Keratinocyte (primary cell): ENCODE measurements at regions not wholly inside any gene's neighbourhood (a gene's known extent, or its start where the extent isn't known, plus 50 kb on each side); places are given as distances from the start of the nearest gene placed in this dataset.

Source experiments
- DNase-seq: peaks from one replicate; pipeline ENCODE4 v3.0.0-alpha.2; 2011; ENCODE audit warnings: low read depth, missing footprints, low spot score
- FAIRE-seq: peaks from 2 replicates; lab custom pipeline; 2011; peaks lifted over from hg19 to GRCh38; lab: Jason Lieb, UNC
- H2AFZ ChIP-seq: 2 replicates; pipeline ENCODE4 v1.6.0; 2012; ENCODE audit warnings: low read length, control low read depth, inconsistent platforms; ENCODE audit not compliant: control insufficient read depth
- H3K27ac ChIP-seq: 2 replicates; pipeline ENCODE4 v1.5.1; 2011; ENCODE audit warnings: low read length; ENCODE audit not compliant: control insufficient read depth, insufficient read depth
- H3K27me3 ChIP-seq: 3 replicates; pipeline ENCODE4 v1.6.0; 2011; ENCODE audit warnings: low read length; ENCODE audit not compliant: control insufficient read depth, insufficient read depth; ENCODE audit errors: extremely low read depth
- H3K36me3 ChIP-seq, 2 experiments: 2 replicates in 1 of 2; 3 replicates in 1 of 2; pipeline ENCODE4 v1.5.1; 2011; ENCODE audit warnings: low read length in 2 of 2, mild to moderate bottlenecking in 1 of 2; ENCODE audit not compliant: control insufficient read depth in 2 of 2, insufficient read depth in 2 of 2; ENCODE audit errors: extremely low read depth in 1 of 2
- H3K4me1 ChIP-seq: 3 replicates; pipeline ENCODE4 v1.5.1; 2011; ENCODE audit warnings: low read length; ENCODE audit not compliant: control insufficient read depth, insufficient read depth; ENCODE audit errors: extremely low read depth
- H3K4me2 ChIP-seq: 3 replicates; pipeline ENCODE4 v1.6.0; 2011; ENCODE audit warnings: low read depth, low read length; ENCODE audit not compliant: control insufficient read depth, insufficient read depth; ENCODE audit errors: extremely low read depth
- H3K4me3 ChIP-seq, 3 experiments: fragments of 200-600 bp in 1 of 3; sonication (generic) in 1 of 3; 2 replicates in 2 of 3; 3 replicates in 1 of 3; pipeline ENCODE4 v1.5.1; 2011 to 2016; ENCODE audit warnings: low read length in 3 of 3, mild to moderate bottlenecking in 3 of 3, control low read depth in 2 of 3, inconsistent platforms in 1 of 3, low read depth in 1 of 3, mixed read lengths in 1 of 3, mixed run types in 1 of 3, moderate library complexity in 1 of 3; ENCODE audit not compliant: control insufficient read depth in 2 of 3, insufficient read depth in 2 of 3; ENCODE audit errors: extremely low read depth in 1 of 3
- H3K79me2 ChIP-seq: 2 replicates; pipeline ENCODE4 v1.6.0; 2012; ENCODE audit warnings: low read length; ENCODE audit not compliant: control insufficient read depth, insufficient read depth
- H3K9ac ChIP-seq: 3 replicates; pipeline ENCODE4 v1.6.0; 2011; ENCODE audit warnings: low read length; ENCODE audit not compliant: control insufficient read depth, insufficient read depth; ENCODE audit errors: extremely low read depth
- H3K9me1 ChIP-seq: 3 replicates; pipeline ENCODE4 v1.6.0; 2011; ENCODE audit warnings: low read length; ENCODE audit not compliant: control insufficient read depth, insufficient read depth; ENCODE audit errors: extremely low read depth
- H3K9me3 ChIP-seq: 2 replicates; pipeline ENCODE4 v1.5.1; 2012; ENCODE audit warnings: low read depth, low read length; ENCODE audit not compliant: control insufficient read depth
- H4K20me1 ChIP-seq: 3 replicates; pipeline ENCODE4 v1.6.0; 2011; ENCODE audit warnings: low read length; ENCODE audit not compliant: control insufficient read depth, insufficient read depth; ENCODE audit errors: extremely low read depth
- CTCF ChIP-seq, 3 experiments: IDR thresholded peaks in 1 of 3; conservative IDR thresholded peaks in 1 of 3; optimal IDR thresholded peaks in 1 of 3; 2 replicates in 2 of 3; 3 replicates in 1 of 3; pipeline versions ENCODE3 to v1.5.1; 2011; ENCODE audit warnings: low read length in 3 of 3, mild to moderate bottlenecking in 3 of 3, moderate library complexity in 2 of 3, control low read depth in 1 of 3, inconsistent platforms in 1 of 3; ENCODE audit not compliant: insufficient read depth in 2 of 3; ENCODE audit errors: extremely low read depth in 1 of 3
- EZH2 ChIP-seq: IDR thresholded peaks from one replicate; pipeline ENCODE4 v1.6.1; 2012; ENCODE audit warnings: inconsistent platforms, mild to moderate bottlenecking, low read length, moderate library complexity
- dilution Hi-C: fragments of 300-500 bp; cut with MboI; formaldehyde crosslinking; loops from one replicate; pipeline ENCODE4 v1.7.0; 2020; ENCODE audit warnings: low sequenced_read_pairs; ENCODE audit not compliant: extremely low pct_ligation_motif_present

DNA sequence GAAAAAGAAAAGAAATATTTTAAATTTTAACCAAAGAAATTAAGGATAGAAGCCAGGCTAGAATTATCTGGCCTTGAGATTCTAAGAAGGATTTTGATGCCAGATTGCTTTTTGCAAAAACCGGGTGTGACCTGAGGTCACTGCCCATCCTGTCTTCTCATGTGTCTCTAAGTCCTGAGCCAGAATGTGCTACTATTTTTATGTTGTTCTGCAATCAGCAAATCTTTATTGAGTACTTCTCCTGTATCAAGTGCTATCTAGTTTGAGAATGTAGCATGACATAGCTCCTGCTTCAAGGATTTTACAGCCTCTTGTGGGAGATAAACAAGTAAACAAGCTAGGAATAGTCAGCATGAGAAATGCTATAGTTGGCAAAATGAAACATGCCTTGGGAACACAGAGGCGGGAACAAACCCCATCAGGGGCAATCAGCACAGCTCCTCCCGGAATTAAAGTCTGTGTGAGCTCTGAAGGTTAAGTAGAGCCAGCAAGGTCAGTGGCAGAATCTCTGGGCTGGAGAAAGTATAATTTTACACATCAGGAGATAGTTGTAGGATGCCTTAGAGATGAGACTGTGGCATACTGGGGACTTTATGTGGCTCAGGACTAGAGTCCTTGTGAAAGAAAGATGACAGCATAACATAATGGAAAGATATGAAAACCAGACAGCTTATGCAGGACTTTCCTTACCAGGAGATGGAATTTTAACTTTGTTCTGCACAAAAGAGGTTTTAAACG, 899.5 kb upstream of the SLC10A2 start:
- no peaks in the 10 kb centered on the region for H3K9me3 ChIP-seq
- H3K4me3 ChIP-seq, result no peak overlapping the region
- dilution Hi-C loops, result no loop called here
- H3K4me1 ChIP-seq, result no peaks in the 10 kb centered on the region
- no peak overlapping the region for H2AFZ ChIP-seq
- H3K27ac ChIP-seq, result no peak overlapping the region
- H3K9ac ChIP-seq, result no peak overlapping the region
- no peaks in the 10 kb centered on the region for H3K36me3 ChIP-seq
- FAIRE-seq (no peak), DNase-seq (no peak)
- no peaks in the 10 kb centered on the region for H3K27me3 ChIP-seq
- no peaks in the 10 kb centered on the region for H4K20me1 ChIP-seq
- no peaks in the 10 kb centered on the region for H3K9me1 ChIP-seq
- no peak overlapping the region for H3K4me2 ChIP-seq
- no peaks in the 10 kb centered on the region for H3K79me2 ChIP-seq
- TF ChIP-seq EZH2 (no peak), CTCF (optimal IDR thresholded peaks at IDR 0.05 in 1 of 3, IDR thresholded peaks at IDR 0.05 in 1 of 3, conservative IDR thresholded peaks at IDR 0.05 in 1 of 3; ENCODE audit: extremely low read depth in 1 of 3, insufficient read depth in 2 of 3, low read length in 3 of 3) (no peak)

- no peak overlapping the region for H3K4me2 ChIP-seq
- no peak overlapping the region for H3K27ac ChIP-seq
- TF ChIP-seq CTCF (optimal IDR thresholded peaks at IDR 0.05 in 1 of 3, IDR thresholded peaks at IDR 0.05 in 1 of 3, conservative IDR thresholded peaks at IDR 0.05 in 1 of 3; ENCODE audit: extremely low read depth in 1 of 3, insufficient read depth in 2 of 3, low read length in 3 of 3), result no peak
- TF ChIP-seq EZH2, result no peak
- FAIRE-seq, result no peak
- no peaks in the 10 kb centered on the region for H3K9me3 ChIP-seq
- no peaks in the 10 kb centered on the region for H3K4me1 ChIP-seq
- H3K9me1 ChIP-seq, result no peaks in the 10 kb centered on the region
- H4K20me1 ChIP-seq, result no peaks in the 10 kb centered on the region
- H3K4me3 ChIP-seq, result no peak overlapping the region
- dilution Hi-C loops, result no loop called here
- no peak for DNase-seq
- no peaks in the 10 kb centered on the region for H3K27me3 ChIP-seq
- H3K36me3 ChIP-seq, result no peaks in the 10 kb centered on the region
- no peak overlapping the region for H3K9ac ChIP-seq
- H2AFZ ChIP-seq, result no peak overlapping the region
- H3K79me2 ChIP-seq, result no peaks in the 10 kb centered on the region
These were observed 895.6 kb upstream of the SLC10A2 start for GRCh38 chr13:103961784-103962183.
